ENCODE measurements at regions not wholly inside any gene's neighbourhood (a gene's known extent, or its start where the extent isn't known, plus 50 kb on each side); places are given as distances from the start of the nearest gene placed in this dataset.

GRCh38 chr18:37930640-37931039 is 365.0 kb upstream of the CELF4 start:
- no peak for DNase-seq (ENCODE audit: low read depth, low spot score)

GRCh38 chr18:37922162-37922561 is 356.6 kb upstream of the CELF4 start:
- no peak for DNase-seq (ENCODE audit: low read depth, low spot score)

DNA sequence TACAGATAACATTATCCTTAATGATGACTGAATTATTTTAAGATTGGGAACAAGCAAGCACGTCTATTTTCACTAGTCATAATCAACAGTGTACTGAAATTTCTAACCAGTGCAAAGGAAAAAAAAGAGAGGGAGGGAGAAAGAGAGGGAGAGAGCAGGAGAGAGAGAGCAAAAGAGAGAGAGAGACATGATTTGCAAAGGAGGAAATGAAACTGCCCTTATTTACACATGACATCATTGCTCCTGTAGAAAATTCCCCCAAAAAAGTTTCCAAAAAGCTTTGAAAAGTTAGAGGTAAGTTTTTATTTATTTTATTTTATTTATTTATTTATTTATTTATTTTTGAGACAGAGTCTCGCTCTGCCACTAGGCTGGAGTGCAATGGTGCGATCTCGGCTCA is 355.3 kb upstream of the CELF4 start:
- DNase-seq (ENCODE audit: low read depth, low spot score), result no peak

- DNase-seq (ENCODE audit: low read depth, low spot score), result no peak
Observed at GRCh38 chr18:37913051-37913450, 347.5 kb upstream of the CELF4 start.

DNA sequence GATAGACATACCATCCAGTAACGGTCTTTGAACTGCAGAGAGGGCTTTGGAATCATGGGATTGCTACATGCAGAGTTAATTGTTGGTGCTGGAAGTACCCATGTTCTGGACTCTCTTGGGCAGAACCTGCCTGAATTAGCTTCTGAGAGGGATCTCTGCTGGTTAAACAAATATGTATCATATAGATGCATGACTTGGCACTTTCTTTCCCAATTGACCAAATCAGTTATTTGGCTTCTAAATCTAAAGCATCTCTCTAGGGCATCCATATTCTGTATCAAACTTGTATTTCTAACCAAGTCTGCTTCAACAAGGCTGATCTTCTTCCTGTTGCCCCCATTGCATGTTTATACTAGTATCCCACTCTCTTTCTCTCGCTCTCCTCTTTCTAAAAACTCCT is 336.7 kb upstream of the CELF4 start:
- no peak for DNase-seq (ENCODE audit: low read depth, low spot score)

DNA sequence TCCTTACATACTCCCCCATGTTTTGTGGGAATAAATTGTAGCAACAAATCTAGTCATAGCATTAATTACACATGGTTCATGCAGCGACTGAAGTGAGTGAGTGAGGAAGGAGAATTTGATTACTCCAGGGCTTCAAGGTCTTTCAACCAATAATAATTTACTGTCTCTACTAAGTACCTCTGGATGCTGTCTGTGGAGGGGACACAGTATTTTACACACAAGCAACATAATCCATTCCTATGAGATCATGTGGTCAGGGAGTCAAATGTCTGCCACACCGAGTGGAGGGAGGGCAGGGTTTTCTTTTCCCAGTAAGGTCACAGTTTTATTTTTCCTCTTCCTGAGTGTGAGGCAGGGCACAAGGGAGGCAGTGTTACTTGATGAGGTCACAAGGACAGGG is 334.7 kb upstream of the CELF4 start:
- no peak for DNase-seq (ENCODE audit: low read depth, low spot score)

DNA sequence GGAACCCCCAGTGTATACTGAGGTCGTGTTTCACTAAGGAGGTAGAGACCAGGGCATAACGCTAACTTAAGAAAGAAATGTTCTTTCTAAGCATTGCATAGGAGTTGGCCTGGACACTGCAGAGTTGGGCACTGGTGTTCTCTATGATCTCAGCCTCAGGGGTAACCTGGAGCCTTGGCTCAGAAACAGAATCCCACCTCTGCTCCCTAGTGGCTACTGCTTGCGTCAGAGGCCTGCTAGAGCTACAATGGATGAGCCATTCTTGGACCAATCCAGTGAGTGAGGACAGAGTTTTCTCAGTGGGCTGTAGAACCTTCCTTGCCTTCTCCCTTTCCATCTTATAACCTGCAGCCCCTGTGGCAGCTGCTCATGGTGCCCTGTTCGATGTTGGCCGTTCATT is 324.4 kb upstream of the CELF4 start:
- no peak for DNase-seq (ENCODE audit: low read depth, low spot score)

GRCh38 chr18:37874721-37875120 is 309.1 kb upstream of the CELF4 start:
- no peak for DNase-seq (ENCODE audit: low read depth, low spot score)

GRCh38 chr18:37873416-37873815 is 307.8 kb upstream of the CELF4 start:
- no peak for DNase-seq (ENCODE audit: low read depth, low spot score)

DNA sequence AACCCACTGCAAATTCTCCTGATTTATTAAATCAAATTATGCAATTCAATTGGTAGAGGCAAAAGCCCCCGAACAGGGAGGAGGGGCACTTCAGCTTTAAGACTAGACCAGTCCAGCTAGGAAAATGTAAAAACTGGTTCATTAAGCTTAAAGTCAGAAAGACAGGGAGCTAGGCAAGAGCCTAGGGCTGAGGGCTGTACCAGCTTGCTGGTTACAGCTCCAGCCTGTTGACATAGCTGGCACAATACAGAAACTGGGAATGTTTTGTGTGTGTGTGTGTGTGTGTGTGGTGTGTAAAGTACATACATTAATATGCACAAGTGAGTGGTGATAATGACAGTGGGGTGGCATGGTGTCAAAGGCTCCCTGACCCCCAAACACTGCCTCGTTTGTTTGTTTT is 307.0 kb upstream of the CELF4 start:
- DNase-seq (ENCODE audit: low read depth, low spot score), result no peak

DNA sequence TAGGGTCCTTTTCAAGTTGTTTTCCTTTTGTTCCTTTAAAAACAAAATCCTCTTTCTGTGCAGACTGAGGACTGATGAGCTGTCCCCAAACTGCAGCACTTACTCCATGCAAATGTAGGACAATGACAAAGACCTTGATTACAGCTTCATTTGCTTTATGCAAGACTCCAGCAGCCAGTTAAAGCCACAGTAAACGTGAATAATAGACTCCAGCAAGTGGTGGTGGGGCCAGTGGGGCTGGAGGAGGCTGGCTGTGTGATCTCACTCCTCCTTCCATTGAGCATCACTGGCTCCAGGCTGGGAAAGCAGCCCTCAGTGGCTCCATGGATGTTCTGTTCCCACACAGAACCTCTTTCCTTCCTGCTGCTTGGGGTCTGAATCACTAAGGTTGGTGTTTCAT is 306.0 kb upstream of the CELF4 start:
- no peak for DNase-seq (ENCODE audit: low read depth, low spot score)

GRCh38 chr18:37869051-37869450 is 303.5 kb upstream of the CELF4 start:
- DNase-seq (ENCODE audit: low read depth, low spot score), result no peak

GRCh38 chr18:37864122-37864521 is 298.5 kb upstream of the CELF4 start:
- no peak for DNase-seq (ENCODE audit: low read depth, low spot score)

DNA sequence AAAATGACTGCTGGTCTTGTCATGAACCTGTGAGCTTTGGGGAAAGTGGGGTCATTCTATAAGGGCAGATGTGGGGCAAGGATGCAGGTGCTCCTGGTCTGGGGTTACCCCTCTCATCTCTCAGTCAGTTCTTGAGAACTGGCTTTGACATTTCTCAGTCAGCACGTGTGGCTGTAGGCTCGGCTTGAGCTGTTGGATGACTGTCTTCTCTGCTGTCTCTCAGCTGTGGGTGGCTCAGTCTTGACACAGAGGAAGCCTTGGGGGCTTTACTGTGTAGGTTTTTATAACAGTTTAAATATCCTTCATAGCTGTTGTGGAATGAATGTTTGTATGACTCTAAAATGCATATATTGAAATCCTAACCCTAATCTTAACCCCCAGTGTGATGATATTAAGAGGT is 296.4 kb upstream of the CELF4 start:
- no peak for DNase-seq (ENCODE audit: low read depth, low spot score)

GRCh38 chr18:37854396-37854795 is 288.8 kb upstream of the CELF4 start:
- DNase-seq (ENCODE audit: low read depth, low spot score), result no peak

- no peak for DNase-seq (ENCODE audit: low read depth, low spot score)
Observed at GRCh38 chr18:37853706-37854105, 288.1 kb upstream of the CELF4 start.

GRCh38 chr18:37852464-37852863 is 286.9 kb upstream of the CELF4 start:
- DNase-seq (ENCODE audit: low read depth, low spot score), result no peak

GRCh38 chr18:37847544-37847943 is 281.9 kb upstream of the CELF4 start:
- no peak for DNase-seq (ENCODE audit: low read depth, low spot score)

GRCh38 chr18:37846996-37847395 is 281.4 kb upstream of the CELF4 start:
- no peak for DNase-seq (ENCODE audit: low read depth, low spot score)

GRCh38 chr18:37845498-37845897 is 279.9 kb upstream of the CELF4 start:
- no peak for DNase-seq (ENCODE audit: low read depth, low spot score)

DNA sequence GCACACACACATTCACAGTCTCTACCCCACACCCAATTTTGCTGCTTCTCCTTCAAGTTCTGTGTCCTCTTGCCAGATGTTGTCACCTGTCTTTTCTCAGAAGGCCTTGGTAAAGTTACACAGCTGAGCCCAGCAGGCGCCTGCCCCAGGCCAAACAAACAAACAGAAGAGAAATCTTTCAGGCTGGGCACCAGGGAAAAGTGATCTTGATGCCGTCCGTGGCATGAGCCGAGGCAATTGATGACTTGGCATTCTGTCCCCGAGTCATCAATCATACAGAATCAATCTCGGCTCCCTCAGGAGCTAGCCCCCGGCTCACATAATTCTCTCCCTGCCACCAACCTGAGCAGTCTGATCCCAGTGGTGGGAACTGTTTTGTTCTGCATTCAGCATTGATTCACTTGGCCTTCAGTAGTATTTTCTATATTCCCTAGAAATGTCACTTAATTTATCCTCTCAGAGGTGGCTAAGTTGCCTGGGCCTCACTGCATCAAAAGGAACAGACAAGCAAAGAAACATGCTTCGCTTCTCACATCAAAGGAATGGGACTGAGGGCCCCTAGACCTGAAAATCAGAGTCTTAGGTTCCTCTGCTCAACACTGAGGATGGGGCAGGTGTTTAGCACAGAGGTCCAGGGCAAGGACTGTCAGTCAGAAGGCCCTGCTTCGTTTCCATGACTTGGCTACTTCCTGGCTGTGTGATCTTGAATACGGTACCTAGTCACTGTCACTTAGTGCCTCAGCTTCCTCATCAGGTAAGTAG is 278.8 kb upstream of the CELF4 start:
- no peak for DNase-seq (ENCODE audit: low read depth, low spot score)

DNA sequence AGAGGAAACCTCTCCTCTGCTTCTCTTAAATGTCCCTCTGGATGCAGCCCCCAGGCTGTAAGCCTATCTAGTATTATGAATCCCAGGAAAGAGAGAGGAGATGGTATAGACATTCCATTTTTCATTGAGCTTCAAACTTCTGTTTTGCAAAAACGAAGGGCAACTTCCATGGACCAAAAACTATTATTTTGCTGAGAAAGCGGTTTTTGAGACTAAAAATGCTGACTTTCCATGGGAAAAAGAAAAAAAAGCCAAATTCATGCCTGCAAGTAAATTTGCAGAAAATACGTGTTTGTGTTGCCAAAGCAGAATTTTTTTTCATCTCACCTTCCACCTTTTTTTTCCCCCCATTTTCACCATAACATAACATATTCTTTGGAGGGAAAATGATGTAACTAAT is 272.5 kb upstream of the CELF4 start:
- DNase-seq (ENCODE audit: low read depth, low spot score), result no peak

GRCh38 chr18:37836071-37836970 is 270.7 kb upstream of the CELF4 start:
- DNase-seq (ENCODE audit: low read depth, low spot score), result no peak
